Endothelial cell of umbilical vein (primary cell): ENCODE measurements at regions not wholly inside any gene's neighbourhood (a gene's known extent, or its start where the extent isn't known, plus 50 kb on each side); places are given as distances from the start of the nearest gene placed in this dataset.

Experiments
- BruUV-seq: library from RNA; stranded (reverse); fragments of 400-500 nt; replicated peaks from 2 replicates; lab custom pipeline; 2021; lab: Mats Ljungman, UMichigan
- CTCF ChIA-PET: fragments of 300-600, 350-600 bp; sonication (Branson Sonifier 250); formaldehyde crosslinking; loops from one replicate; lab custom pipeline; 2021; ENCODE audit warnings: antibody characterized with exemption, inconsistent platforms; lab: Charles Lee
- POLR2A ChIA-PET: fragments of 300-600, 350-600 bp; sonication (Branson Sonifier 250); formaldehyde crosslinking; loops from one replicate; lab custom pipeline; 2021; ENCODE audit warnings: antibody characterized with exemption, inconsistent platforms; lab: Charles Lee
- DNase-seq: peaks from one replicate; pipeline ENCODE4 v3.0.0-alpha.2; 2011; ENCODE audit warnings: low read depth, low spot score
- FAIRE-seq: peaks from 2 replicates; lab custom pipeline; 2011; peaks lifted over from hg19 to GRCh38; lab: Jason Lieb, UNC
- H2AFZ ChIP-seq: 2 replicates; pipeline ENCODE4 v1.6.0; 2012; ENCODE audit warnings: low read depth, low read length, control low read depth, inconsistent platforms
- H3K27ac ChIP-seq: 2 replicates; pipeline ENCODE4 v1.5.1; 2011; ENCODE audit warnings: low read depth, mild to moderate bottlenecking, control low read depth, low read length, moderate library complexity; ENCODE audit not compliant: insufficient read depth
- H3K27me3 ChIP-seq, 2 experiments: 2 replicates each; pipeline versions ENCODE4 v1.6.0 to v1.6.1; 2011; ENCODE audit warnings: low read length in 2 of 2, mixed read lengths in 1 of 2; ENCODE audit not compliant: control insufficient read depth in 2 of 2, insufficient read depth in 2 of 2
- H3K36me3 ChIP-seq, 2 experiments: 2 replicates in 1 of 2; 3 replicates in 1 of 2; pipeline ENCODE4 v1.5.1; 2011; ENCODE audit warnings: low read length in 2 of 2, mild to moderate bottlenecking in 1 of 2, moderate library complexity in 1 of 2; ENCODE audit not compliant: control insufficient read depth in 2 of 2, insufficient read depth in 2 of 2; ENCODE audit errors: extremely low read depth in 1 of 2
- H3K4me1 ChIP-seq: 3 replicates; pipeline ENCODE4 v1.5.1; 2011; ENCODE audit warnings: mild to moderate bottlenecking, low read length; ENCODE audit not compliant: control insufficient read depth, insufficient read depth; ENCODE audit errors: extremely low read depth
- H3K4me2 ChIP-seq: 2 replicates; pipeline ENCODE4 v1.6.1; 2011; ENCODE audit warnings: low read length, control low read depth, mixed read lengths; ENCODE audit not compliant: insufficient read depth
- H3K4me3 ChIP-seq, 3 experiments: fragments of 200-600 bp in 1 of 3; sonication (generic), shearing (Covaris generic) in 1 of 3; replicated peaks in 1 of 3; 2 replicates each; pipeline ENCODE4 v1.5.1; 2011 to 2016; ENCODE audit warnings: control low read depth in 3 of 3, low read length in 3 of 3, mild to moderate bottlenecking in 2 of 3, inconsistent platforms in 1 of 3, low read depth in 1 of 3, moderate library complexity in 1 of 3; ENCODE audit not compliant: insufficient read depth in 1 of 3
- H3K79me2 ChIP-seq: 2 replicates; pipeline ENCODE4 v1.6.0; 2012; ENCODE audit warnings: low read length, inconsistent platforms; ENCODE audit not compliant: control insufficient read depth, insufficient read depth
- H3K9ac ChIP-seq: replicated peaks from 2 replicates; pipeline ENCODE3; 2011; ENCODE audit warnings: low read length, control low read depth; ENCODE audit not compliant: insufficient read depth; ENCODE audit errors: extremely low read depth
- H3K9me1 ChIP-seq: replicated peaks from 3 replicates; pipeline ENCODE4 v1.6.0; 2011; ENCODE audit warnings: mild to moderate bottlenecking, low read length; ENCODE audit not compliant: control insufficient read depth, insufficient read depth; ENCODE audit errors: extremely low read depth
- H3K9me3 ChIP-seq: replicated peaks from 2 replicates; pipeline ENCODE4 v1.5.1; 2012; ENCODE audit warnings: low read length, inconsistent platforms; ENCODE audit not compliant: control insufficient read depth, insufficient read depth
- H4K20me1 ChIP-seq: replicated peaks from 2 replicates; pipeline ENCODE3; 2011; ENCODE audit warnings: mild to moderate bottlenecking, low read length; ENCODE audit not compliant: control insufficient read depth, insufficient read depth; ENCODE audit errors: extremely low read depth
- CTCF ChIP-seq, 2 donors: IDR thresholded peaks; 1 replicate in 1 of 2; 2 replicates in 1 of 2; pipeline ENCODE4 v1.5.1; 2011; ENCODE audit warnings: low read length in 2 of 2, mild to moderate bottlenecking in 2 of 2, moderate library complexity in 2 of 2, control low read depth in 1 of 2, inconsistent platforms in 1 of 2, low read depth in 1 of 2; ENCODE audit not compliant: insufficient read depth in 1 of 2; ENCODE audit errors: extremely low read depth in 1 of 2
- EZH2 ChIP-seq: IDR thresholded peaks from 2 replicates; pipeline ENCODE4 v1.6.1; 2012; ENCODE audit warnings: borderline replicate concordance, low read depth, mild to moderate bottlenecking, moderate library complexity, low read length, inconsistent platforms; ENCODE audit not compliant: severe bottlenecking
- FOS ChIP-seq: IDR thresholded peaks from 2 replicates; pipeline ENCODE4 v1.6.1; 2011; ENCODE audit warnings: mild to moderate bottlenecking, low read length, moderate library complexity, borderline replicate concordance; ENCODE audit not compliant: insufficient read depth
- GATA2 ChIP-seq: IDR thresholded peaks from 2 replicates; pipeline ENCODE4 v1.7.0; 2011; ENCODE audit warnings: low read depth, mild to moderate bottlenecking, moderate library complexity, mixed read lengths, low read length; ENCODE audit not compliant: insufficient read length, insufficient read depth
- JUN ChIP-seq: IDR thresholded peaks from 2 replicates; pipeline ENCODE4 v1.6.1; 2011; ENCODE audit warnings: borderline replicate concordance, low read depth; ENCODE audit not compliant: insufficient read length, insufficient read depth
- MYC ChIP-seq: IDR thresholded peaks from one replicate; pipeline ENCODE4 v1.6.1; 2011; ENCODE audit warnings: mild to moderate bottlenecking, low read depth, low read length
- POLR2A ChIP-seq: IDR thresholded peaks from 2 replicates; pipeline ENCODE4 v1.6.1; 2012; ENCODE audit warnings: low read depth, mild to moderate bottlenecking, control low read depth, low read length
- POLR2AphosphoS5 ChIP-seq: IDR thresholded peaks from 2 replicates; pipeline ENCODE4 v1.6.1; 2012; ENCODE audit warnings: low read depth, mild to moderate bottlenecking, control low read depth, low read length, moderate library complexity; ENCODE audit not compliant: insufficient read depth
- dilution Hi-C: fragments of 300-500 bp; cut with MboI; formaldehyde crosslinking; loops from one replicate; pipeline ENCODE4 v1.15.0; 2019; ENCODE audit warnings: low sequenced_read_pairs; ENCODE audit not compliant: extremely low pct_ligation_motif_present
- intact Hi-C: fragments of 100-400 bp; cut with micrococcal nuclease; formaldehyde crosslinking; loops from one replicate; pipeline ENCODE4 v1.10.0; 2022
- TF ChIP-seq, protein P1 (sequence below): IDR thresholded peaks from 2 replicates; pipeline ENCODE4 v1.6.1; 2011; ENCODE audit not compliant: insufficient read depth, insufficient read length

DNA sequence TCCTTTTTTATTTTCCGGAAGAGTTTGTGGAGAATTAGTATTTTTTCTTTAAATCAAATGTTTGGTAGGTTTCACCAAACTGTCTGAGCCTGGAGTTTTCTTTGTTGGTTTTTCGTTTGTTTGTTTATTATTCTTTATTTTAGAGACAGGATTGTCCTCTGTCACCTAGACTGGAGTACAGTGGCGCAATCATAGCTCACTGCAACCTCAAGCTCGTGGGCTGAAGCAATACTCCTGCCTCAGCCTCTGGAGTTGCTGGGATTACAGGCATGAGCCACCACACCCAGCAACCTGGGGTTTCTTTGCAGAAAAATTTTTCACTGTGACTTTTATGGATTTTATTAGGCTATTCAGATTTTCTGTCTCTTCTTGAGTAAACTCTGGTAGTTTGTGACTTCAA is 120.2 kb upstream of the LOC128125822 start:
- Histone ChIP-seq H3K79me2 (no peaks in the 10 kb centered on the region), H3K4me3 (no peak overlapping the region), H3K36me3 (no peaks in the 10 kb centered on the region), H2AFZ (no peak overlapping the region), H3K9me1 (no peaks in the 10 kb centered on the region), H3K27ac (no peak overlapping the region), H3K9ac (no peak overlapping the region), H3K27me3 (no peaks in the 10 kb centered on the region), H4K20me1 (no peaks in the 10 kb centered on the region), H3K4me1 (no peaks in the 10 kb centered on the region), H3K9me3 (no peaks in the 10 kb centered on the region), H3K4me2 (no peak overlapping the region)
- no peak for FAIRE-seq
- ChIA-PET POLR2A (no interaction called here), CTCF (no interaction called here)
- TF ChIP-seq POLR2AphosphoS5 (no peak), MYC (no peak), JUN (no peak), POLR2A (no peak), GATA2 (no peak), EZH2 (no peak), CTCF (IDR thresholded peaks at IDR 0.05; ENCODE audit: extremely low read depth in 1 of 2, insufficient read depth in 1 of 2, low read depth in 1 of 2, low read length in 2 of 2) (no peak), FOS (no peak)
- TF ChIP-seq, protein P1, sequence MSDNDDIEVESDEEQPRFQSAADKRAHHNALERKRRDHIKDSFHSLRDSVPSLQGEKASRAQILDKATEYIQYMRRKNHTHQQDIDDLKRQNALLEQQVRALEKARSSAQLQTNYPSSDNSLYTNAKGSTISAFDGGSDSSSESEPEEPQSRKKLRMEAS = no peak
- no peak for DNase-seq
- dilution Hi-C loops (no loop called here), intact Hi-C loops (no loop called here)
- BruUV-seq = no TSS peak
